ENCODE measurements at regions not wholly inside any gene's neighbourhood (a gene's known extent, or its start where the extent isn't known, plus 50 kb on each side); places are given as distances from the start of the nearest gene placed in this dataset.

- POLR2A ChIA-PET, result no interaction called here
- H3K4me3 ChIP-seq (ENCODE audit: control insufficient read depth in 1 of 2, extremely low read depth in 1 of 2, low read length in 1 of 2), result no peak overlapping the region
- Mint-ChIP-seq H3K27me3 (peaks cover 0 to 1% of the 10 kb centered on the region in 2 donors), H3K36me3 (no peaks in the 10 kb centered on the region), H3K4me1 (no peaks in the 10 kb centered on the region), H3K27ac (no peak overlapping the region), H3K4me3 (no peak overlapping the region), H3K9me3 (no peaks in the 10 kb centered on the region)
- no peaks in the 10 kb centered on the region for H3K4me1 ChIP-seq (ENCODE audit: control insufficient read depth in 1 of 2, extremely low read depth in 1 of 2, insufficient read depth in 2 of 2, low read length in 2 of 2)
- no peak for ATAC-seq (replicated peaks in 1 of 4)
- H3K27me3 ChIP-seq (replicated peaks in 1 of 2; ENCODE audit: control insufficient read depth in 2 of 2, extremely low read depth in 1 of 2, insufficient read depth in 2 of 2, low read length in 1 of 2), result peaks cover 0 to 10% of the 10 kb centered on the region in 2 experiments
- WGBS (ENCODE audit: insufficient coverage), result 84% methylated on average over 7 of the region's 11 CpGs
- H3K36me3 ChIP-seq (ENCODE audit: control insufficient read depth in 2 of 2, extremely low read depth in 1 of 2, insufficient read depth in 1 of 2, low read length in 1 of 2), result no peaks in the 10 kb centered on the region
- CTCF ChIA-PET, result no interaction called here
- DNase-seq, result no peak
- H3K27ac ChIP-seq (ENCODE audit: low read length), result no peak overlapping the region
- H3K9me3 ChIP-seq, result no peaks in the 10 kb centered on the region
These were observed 73.9 kb upstream of the MFGE8 start for GRCh38 chr15:88986949-88987590.

GRCh38 chr15:88987591-88987933 is 74.4 kb upstream of the MFGE8 start:
- Mint-ChIP-seq H3K9me3 (no peaks in the 10 kb centered on the region), H3K4me1 (no peaks in the 10 kb centered on the region), H3K36me3 (no peaks in the 10 kb centered on the region), H3K27ac (no peak overlapping the region), H3K4me3 (no peak overlapping the region), H3K27me3 (peaks cover 0 to 1% of the 10 kb centered on the region in 2 donors)
- 79% methylated on average over 3 of the region's 7 CpGs for WGBS (ENCODE audit: insufficient coverage)
- no peaks in the 10 kb centered on the region for H3K36me3 ChIP-seq (ENCODE audit: control insufficient read depth in 2 of 2, extremely low read depth in 1 of 2, insufficient read depth in 1 of 2, low read length in 1 of 2)
- no peak overlapping the region for H3K4me3 ChIP-seq (ENCODE audit: control insufficient read depth in 1 of 2, extremely low read depth in 1 of 2, low read length in 1 of 2)
- ATAC-seq (replicated peaks in 1 of 4) (no peak), DNase-seq (no peak)
- H3K9me3 ChIP-seq, result no peaks in the 10 kb centered on the region
- H3K4me1 ChIP-seq (ENCODE audit: control insufficient read depth in 1 of 2, extremely low read depth in 1 of 2, insufficient read depth in 2 of 2, low read length in 2 of 2), result no peaks in the 10 kb centered on the region
- peaks cover 0 to 7% of the 10 kb centered on the region in 2 experiments for H3K27me3 ChIP-seq (replicated peaks in 1 of 2; ENCODE audit: control insufficient read depth in 2 of 2, extremely low read depth in 1 of 2, insufficient read depth in 2 of 2, low read length in 1 of 2)
- ChIA-PET POLR2A (no interaction called here), CTCF (no interaction called here)
- H3K27ac ChIP-seq (ENCODE audit: low read length), result no peak overlapping the region

- CTCF ChIA-PET, result no interaction called here
- no peak for ATAC-seq (replicated peaks in 1 of 4)
- no peaks in the 10 kb centered on the region for H3K36me3 Mint-ChIP-seq
These were observed 74.9 kb upstream of the MFGE8 start for GRCh38 chr15:88987934-88988671.

GRCh38 chr15:88989578-88989977 is 76.4 kb upstream of the MFGE8 start:
- Mint-ChIP-seq H3K36me3 (no peaks in the 10 kb centered on the region), H3K27me3 (peaks cover 0 to 1% of the 10 kb centered on the region in 2 donors), H3K4me3 (no peak overlapping the region), H3K4me1 (no peaks in the 10 kb centered on the region), H3K27ac (no peak overlapping the region), H3K9me3 (no peaks in the 10 kb centered on the region)
- Histone ChIP-seq H3K9me3 (no peaks in the 10 kb centered on the region), H3K36me3 (ENCODE audit: control insufficient read depth in 2 of 2, extremely low read depth in 1 of 2, insufficient read depth in 1 of 2, low read length in 1 of 2) (no peaks in the 10 kb centered on the region), H3K27ac (ENCODE audit: low read length) (no peak overlapping the region), H3K4me1 (ENCODE audit: control insufficient read depth in 1 of 2, extremely low read depth in 1 of 2, insufficient read depth in 2 of 2, low read length in 2 of 2) (no peaks in the 10 kb centered on the region), H3K4me3 (ENCODE audit: control insufficient read depth in 1 of 2, extremely low read depth in 1 of 2, low read length in 1 of 2) (no peak overlapping the region), H3K27me3 (replicated peaks in 1 of 2; ENCODE audit: control insufficient read depth in 2 of 2, extremely low read depth in 1 of 2, insufficient read depth in 2 of 2, low read length in 1 of 2) (peaks cover 0 to 7% of the 10 kb centered on the region in 2 experiments)
- 97% methylated on average over 5 of the region's 5 CpGs for WGBS (ENCODE audit: insufficient coverage)
- ChIA-PET POLR2A (interaction anchor here in 1 of 2 donors (0.6 kb wide), 1 partner anchor 41 kb away, joined by 3 read pairs; no protein-coding TSS in a partner anchor), CTCF (no interaction called here)
- DNase-seq, result no peak
- no peak for ATAC-seq (replicated peaks in 1 of 4)

More at GRCh38 chr15:88987934-88988671, 74.9 kb upstream of the MFGE8 start:
- no peak overlapping the region for H3K4me3 ChIP-seq (ENCODE audit: control insufficient read depth in 1 of 2, extremely low read depth in 1 of 2, low read length in 1 of 2)
- POLR2A ChIA-PET, result no interaction called here
- H3K4me1 ChIP-seq (ENCODE audit: control insufficient read depth in 1 of 2, extremely low read depth in 1 of 2, insufficient read depth in 2 of 2, low read length in 2 of 2), result no peaks in the 10 kb centered on the region
- no peaks in the 10 kb centered on the region for H3K9me3 ChIP-seq
- 52% methylated on average over 5 of the region's 8 CpGs for WGBS (ENCODE audit: insufficient coverage)
- H3K27ac ChIP-seq (ENCODE audit: low read length), result no peak overlapping the region
- H3K36me3 ChIP-seq (ENCODE audit: control insufficient read depth in 2 of 2, extremely low read depth in 1 of 2, insufficient read depth in 1 of 2, low read length in 1 of 2), result no peaks in the 10 kb centered on the region
- no peaks in the 10 kb centered on the region for H3K4me1 Mint-ChIP-seq
- H3K27me3 ChIP-seq (replicated peaks in 1 of 2; ENCODE audit: control insufficient read depth in 2 of 2, extremely low read depth in 1 of 2, insufficient read depth in 2 of 2, low read length in 1 of 2), result peaks cover 0 to 7% of the 10 kb centered on the region in 2 experiments
- peaks cover 0 to 1% of the 10 kb centered on the region in 2 donors for H3K27me3 Mint-ChIP-seq
- H3K27ac Mint-ChIP-seq, result no peak overlapping the region
- H3K4me3 Mint-ChIP-seq, result no peak overlapping the region
- no peak for DNase-seq
- no peaks in the 10 kb centered on the region for H3K9me3 Mint-ChIP-seq

- Histone ChIP-seq H3K9me3 (no peaks in the 10 kb centered on the region), H3K27ac (ENCODE audit: low read length) (no peak overlapping the region), H3K36me3 (ENCODE audit: control insufficient read depth in 2 of 2, extremely low read depth in 1 of 2, insufficient read depth in 1 of 2, low read length in 1 of 2) (no peaks in the 10 kb centered on the region), H3K4me1 (ENCODE audit: control insufficient read depth in 1 of 2, extremely low read depth in 1 of 2, insufficient read depth in 2 of 2, low read length in 2 of 2) (no peaks in the 10 kb centered on the region), H3K4me3 (ENCODE audit: control insufficient read depth in 1 of 2, extremely low read depth in 1 of 2, low read length in 1 of 2) (no peak overlapping the region), H3K27me3 (replicated peaks in 1 of 2; ENCODE audit: control insufficient read depth in 2 of 2, extremely low read depth in 1 of 2, insufficient read depth in 2 of 2, low read length in 1 of 2) (peaks cover 0 to 13% of the 10 kb centered on the region in 2 experiments)
- CTCF ChIA-PET, result no interaction called here
- Mint-ChIP-seq H3K27ac (no peak overlapping the region), H3K27me3 (peaks cover 0 to 1% of the 10 kb centered on the region in 2 donors), H3K4me1 (no peaks in the 10 kb centered on the region), H3K9me3 (no peaks in the 10 kb centered on the region), H3K36me3 (no peaks in the 10 kb centered on the region), H3K4me3 (no peak overlapping the region)
- POLR2A ChIA-PET, result interaction anchor here in 1 of 2 donors (0.6 kb wide), 1 partner anchor 40 kb away, joined by 3 read pairs; no protein-coding TSS in a partner anchor
- 70% methylated on average over 8 of the region's 20 CpGs for WGBS (ENCODE audit: insufficient coverage)
- no peak for DNase-seq
- no peak for ATAC-seq (replicated peaks in 1 of 4)
These were observed 77.1 kb upstream of the MFGE8 start for GRCh38 chr15:88990185-88990679.

- Mint-ChIP-seq H3K4me1 (no peaks in the 10 kb centered on the region), H3K27ac (no peak overlapping the region), H3K4me3 (no peak overlapping the region), H3K36me3 (no peaks in the 10 kb centered on the region), H3K9me3 (no peaks in the 10 kb centered on the region), H3K27me3 (peaks cover 6 to 11% of the 10 kb centered on the region in 2 donors)
- WGBS (ENCODE audit: insufficient coverage), result 92% methylated on average over 2 of the region's 3 CpGs
- ChIA-PET CTCF (no interaction called here), POLR2A (no interaction called here)
- Histone ChIP-seq H3K36me3 (ENCODE audit: control insufficient read depth in 2 of 2, extremely low read depth in 1 of 2, insufficient read depth in 1 of 2, low read length in 1 of 2) (no peaks in the 10 kb centered on the region), H3K9me3 (no peaks in the 10 kb centered on the region), H3K4me1 (ENCODE audit: control insufficient read depth in 1 of 2, extremely low read depth in 1 of 2, insufficient read depth in 2 of 2, low read length in 2 of 2) (no peaks in the 10 kb centered on the region), H3K27ac (ENCODE audit: low read length) (no peak overlapping the region), H3K27me3 (replicated peaks in 1 of 2; ENCODE audit: control insufficient read depth in 2 of 2, extremely low read depth in 1 of 2, insufficient read depth in 2 of 2, low read length in 1 of 2) (peaks cover 0 to 13% of the 10 kb centered on the region in 2 experiments), H3K4me3 (ENCODE audit: control insufficient read depth in 1 of 2, extremely low read depth in 1 of 2, low read length in 1 of 2) (no peak overlapping the region)
- DNase-seq (no peak), ATAC-seq (replicated peaks in 1 of 4) (no peak)
These were observed 79.0 kb upstream of the MFGE8 start for GRCh38 chr15:88992216-88992615.

Data from T-cell (primary cell).